Astrocyte (in vitro differentiated cells and primary cell): ENCODE measurements at regions not wholly inside any gene's neighbourhood (a gene's known extent, or its start where the extent isn't known, plus 50 kb on each side); places are given as distances from the start of the nearest gene placed in this dataset.
"Not testable (repeated sequence)": the region's sequence is repeated elsewhere in the genome, so short reads cannot be mapped to it uniquely, and the experiment has no call there.

Source experiments
- DNase-seq: peaks from one replicate; pipeline ENCODE4 v3.0.0-alpha.2; 2010; ENCODE audit warnings: low read depth
- FAIRE-seq: peaks from 2 replicates; lab custom pipeline; 2011; peaks lifted over from hg19 to GRCh38; lab: Jason Lieb, UNC
- H2AFZ ChIP-seq: 2 replicates; pipeline ENCODE4 v1.6.0; 2012; ENCODE audit warnings: low read depth, low read length, inconsistent platforms
- H3K27ac ChIP-seq: 2 replicates; pipeline ENCODE4 v1.5.1; 2011; ENCODE audit warnings: low read depth, low read length, inconsistent platforms
- H3K27me3 ChIP-seq: 2 replicates; pipeline ENCODE4 v1.6.0; 2011; ENCODE audit warnings: low read length, inconsistent platforms; ENCODE audit not compliant: insufficient read depth
- H3K36me3 ChIP-seq: 2 replicates; pipeline ENCODE4 v1.5.1; 2011; ENCODE audit warnings: low read length, inconsistent platforms; ENCODE audit not compliant: insufficient read depth
- H3K4me1 ChIP-seq: 2 replicates; pipeline ENCODE4 v1.5.1; 2011; ENCODE audit warnings: low read length, inconsistent platforms; ENCODE audit not compliant: insufficient read depth
- H3K4me2 ChIP-seq: 2 replicates; pipeline ENCODE4 v1.6.0; 2012; ENCODE audit warnings: low read length, inconsistent platforms
- H3K4me3 ChIP-seq: 2 replicates; pipeline ENCODE4 v1.5.1; 2011; ENCODE audit warnings: low read depth, mild to moderate bottlenecking, low read length, inconsistent platforms; ENCODE audit not compliant: insufficient read depth
- H3K79me2 ChIP-seq: 2 replicates; pipeline ENCODE4 v1.6.0; 2012; ENCODE audit warnings: mild to moderate bottlenecking, low read length, inconsistent platforms; ENCODE audit not compliant: insufficient read depth
- H3K9ac ChIP-seq: 2 replicates; pipeline ENCODE4 v1.6.0; 2012; ENCODE audit warnings: mild to moderate bottlenecking, low read length, inconsistent platforms
- H3K9me3 ChIP-seq: 2 replicates; pipeline ENCODE4 v1.5.1; 2012; ENCODE audit warnings: low read depth, mild to moderate bottlenecking, low read length, inconsistent platforms; ENCODE audit not compliant: insufficient read depth
- H4K20me1 ChIP-seq: 2 replicates; pipeline ENCODE4 v1.6.0; 2012; ENCODE audit warnings: low read length, inconsistent platforms; ENCODE audit not compliant: insufficient read depth
- H3K27ac Mint-ChIP-seq: one replicate; pipeline ENCODE4 v1.8.0; 2021; ENCODE audit warnings: mild to moderate bottlenecking, mixed read lengths; ENCODE audit not compliant: unreplicated experiment
- H3K27me3 Mint-ChIP-seq: one replicate; pipeline ENCODE4 v1.8.0; 2021; ENCODE audit warnings: low read depth, mixed read lengths; ENCODE audit not compliant: unreplicated experiment
- H3K36me3 Mint-ChIP-seq: one replicate; pipeline ENCODE4 v1.8.0; 2021; ENCODE audit warnings: low read depth, mixed read lengths; ENCODE audit not compliant: unreplicated experiment
- H3K4me1 Mint-ChIP-seq: one replicate; pipeline ENCODE4 v1.8.0; 2021; ENCODE audit warnings: low read depth, mixed read lengths; ENCODE audit not compliant: unreplicated experiment
- H3K4me3 Mint-ChIP-seq: one replicate; pipeline ENCODE4 v1.8.0; 2021; ENCODE audit warnings: mild to moderate bottlenecking, moderate library complexity, mixed read lengths; ENCODE audit not compliant: unreplicated experiment
- H3K9me3 Mint-ChIP-seq: one replicate; pipeline ENCODE4 v1.8.0; 2021; ENCODE audit warnings: mild to moderate bottlenecking, mixed read lengths; ENCODE audit not compliant: unreplicated experiment

DNA sequence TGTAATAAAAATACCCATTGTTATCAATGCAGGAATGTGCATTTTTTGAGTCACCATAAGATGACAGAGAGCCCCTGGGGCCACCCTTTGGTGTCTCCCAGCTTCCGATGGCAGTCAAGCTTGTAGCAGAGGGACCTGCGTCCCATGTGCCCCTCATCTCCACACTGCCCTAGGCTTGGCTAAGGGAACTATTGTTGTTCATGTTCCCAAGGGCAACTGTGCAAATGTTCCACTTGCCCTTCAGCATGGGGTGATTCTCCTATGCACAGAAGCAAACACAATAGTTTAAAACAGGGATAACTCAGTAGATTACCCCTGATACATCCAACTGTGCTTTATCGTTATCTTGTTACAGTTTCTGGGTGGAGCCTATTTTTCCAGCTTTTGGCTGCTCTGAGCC is 342.0 kb downstream of the CNTNAP3B start:
- H3K4me3 Mint-ChIP-seq, H2AFZ ChIP-seq, H3K4me1 ChIP-seq, H3K36me3 Mint-ChIP-seq, H3K9me3 ChIP-seq, H3K4me2 ChIP-seq, H3K79me2 ChIP-seq, H3K36me3 ChIP-seq, H3K27ac ChIP-seq, H4K20me1 ChIP-seq, FAIRE-seq, H3K9me3 Mint-ChIP-seq, H3K4me1 Mint-ChIP-seq, H3K27me3 ChIP-seq, H3K27ac Mint-ChIP-seq, H3K27me3 Mint-ChIP-seq, H3K9ac ChIP-seq, DNase-seq, H3K4me3 ChIP-seq: not testable (repeated sequence)

DNA sequence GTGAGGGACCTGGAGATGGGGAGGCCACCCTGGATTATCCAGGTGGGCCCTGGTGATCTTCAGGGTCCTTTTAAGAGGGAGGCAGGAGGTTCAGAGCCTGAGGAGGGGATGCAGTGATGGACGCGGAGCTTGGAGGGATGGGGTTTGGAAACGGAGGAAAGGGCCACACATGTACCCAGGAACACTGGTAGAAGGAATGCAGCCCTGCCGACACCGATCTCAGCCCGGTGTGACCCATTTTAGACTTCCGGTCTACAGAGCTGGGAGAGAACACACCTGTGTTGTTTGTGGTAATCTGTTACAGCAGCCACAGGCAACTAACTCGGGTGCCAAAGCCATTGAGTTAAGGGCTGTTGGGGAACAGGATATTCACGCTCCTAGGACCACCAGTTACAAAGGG is 345.2 kb downstream of the CNTNAP3B start:
- H3K4me1 ChIP-seq, H3K36me3 Mint-ChIP-seq, H4K20me1 ChIP-seq, H3K4me2 ChIP-seq, FAIRE-seq, H3K27me3 Mint-ChIP-seq, H3K9ac ChIP-seq, H3K4me1 Mint-ChIP-seq, H3K4me3 Mint-ChIP-seq, H3K9me3 Mint-ChIP-seq, H3K27me3 ChIP-seq, H3K36me3 ChIP-seq, H2AFZ ChIP-seq, DNase-seq, H3K27ac ChIP-seq, H3K4me3 ChIP-seq, H3K79me2 ChIP-seq, H3K9me3 ChIP-seq, H3K27ac Mint-ChIP-seq: not testable (repeated sequence)

DNA sequence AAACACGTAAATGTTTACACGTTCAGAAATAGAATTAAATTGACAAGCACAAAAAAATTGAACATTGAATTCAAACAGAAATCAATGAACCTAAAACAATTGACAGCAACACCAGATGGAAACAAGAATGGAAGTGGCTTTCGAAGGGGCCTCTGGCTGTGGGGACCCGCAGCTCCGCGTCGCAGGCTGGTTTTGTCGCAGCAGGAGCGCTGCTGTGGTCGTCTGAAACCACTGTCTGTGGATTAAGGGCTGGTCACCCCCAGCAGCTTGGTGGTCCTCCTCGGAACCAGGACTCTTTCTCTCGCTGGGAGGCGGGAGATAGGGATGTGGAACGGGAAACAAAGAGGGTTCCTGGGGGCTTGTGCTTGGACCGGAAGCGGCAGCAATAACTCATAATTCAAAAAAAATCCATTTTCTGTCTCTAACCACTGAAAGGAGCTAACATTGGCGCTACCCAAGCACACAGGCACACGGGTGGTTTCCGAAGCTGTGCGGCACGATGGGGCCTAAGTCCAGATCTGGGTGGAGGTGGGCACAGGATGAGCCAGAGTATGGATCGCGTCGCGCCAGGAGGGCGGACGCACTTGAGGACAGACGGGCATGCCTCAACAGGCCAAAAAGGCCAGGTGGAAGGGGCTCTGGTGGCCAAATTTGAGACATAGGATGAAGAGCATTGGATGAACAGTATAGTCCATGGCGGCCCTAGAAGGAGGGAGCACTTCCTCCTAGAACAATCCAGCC is 346.0 kb downstream of the CNTNAP3B start:
- not testable (repeated sequence) for H3K4me3 Mint-ChIP-seq, H3K27me3 ChIP-seq, H3K9ac ChIP-seq, H3K27ac ChIP-seq, H3K36me3 Mint-ChIP-seq, FAIRE-seq, H3K9me3 ChIP-seq, H3K9me3 Mint-ChIP-seq, DNase-seq, H3K27ac Mint-ChIP-seq, H2AFZ ChIP-seq, H3K4me2 ChIP-seq, H3K79me2 ChIP-seq, H3K27me3 Mint-ChIP-seq, H3K4me1 Mint-ChIP-seq, H3K4me1 ChIP-seq, H3K4me3 ChIP-seq, H3K36me3 ChIP-seq, H4K20me1 ChIP-seq

DNA sequence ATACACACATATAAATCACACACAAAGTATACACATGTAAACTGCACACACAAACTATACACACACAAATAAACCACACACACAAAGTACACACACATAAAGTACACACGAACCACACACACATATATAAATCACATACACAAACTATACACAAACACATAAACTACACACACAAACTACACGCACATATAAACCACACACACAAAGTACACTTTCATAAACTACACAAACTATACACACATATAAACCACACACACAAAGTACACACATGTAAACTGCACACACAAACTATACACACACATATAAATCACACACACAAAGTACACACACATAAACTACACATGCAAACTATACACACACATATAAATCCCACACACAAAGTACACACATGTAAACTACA is 347.3 kb downstream of the CNTNAP3B start:
- not testable (repeated sequence) for H3K4me1 ChIP-seq, H3K27me3 ChIP-seq, H3K36me3 Mint-ChIP-seq, H3K27ac Mint-ChIP-seq, H3K9me3 Mint-ChIP-seq, H3K27ac ChIP-seq, FAIRE-seq, H3K9me3 ChIP-seq, DNase-seq, H3K4me1 Mint-ChIP-seq, H3K4me3 ChIP-seq, H3K36me3 ChIP-seq, H2AFZ ChIP-seq, H4K20me1 ChIP-seq, H3K4me2 ChIP-seq, H3K9ac ChIP-seq, H3K79me2 ChIP-seq, H3K27me3 Mint-ChIP-seq, H3K4me3 Mint-ChIP-seq

DNA sequence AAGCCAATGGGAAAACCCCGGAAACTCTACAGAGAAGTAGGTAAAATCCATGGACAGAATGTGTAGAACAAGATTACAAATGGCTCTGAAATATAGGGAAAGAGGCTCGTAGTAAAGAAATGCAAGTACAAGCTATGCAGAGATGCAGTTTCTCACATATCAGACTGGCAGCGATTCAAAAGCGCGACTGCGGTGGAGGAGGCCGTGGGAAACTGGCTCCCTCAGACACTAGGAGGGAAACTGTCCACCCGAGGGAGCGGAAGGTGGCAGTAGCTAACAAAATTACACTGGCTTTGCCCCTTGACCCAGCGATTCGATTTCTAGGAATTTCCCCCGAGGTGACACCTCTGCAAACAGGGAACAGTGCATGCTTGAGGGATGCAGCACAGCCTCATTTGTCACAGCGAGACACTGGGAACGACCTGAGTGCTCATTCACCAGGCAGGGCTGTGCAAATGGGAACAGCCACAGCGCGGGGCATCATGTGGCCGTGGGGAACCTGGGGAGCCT is 349.3 kb downstream of the CNTNAP3B start:
- not testable (repeated sequence) for H3K27ac Mint-ChIP-seq, H3K27me3 Mint-ChIP-seq, H3K36me3 Mint-ChIP-seq

DNA sequence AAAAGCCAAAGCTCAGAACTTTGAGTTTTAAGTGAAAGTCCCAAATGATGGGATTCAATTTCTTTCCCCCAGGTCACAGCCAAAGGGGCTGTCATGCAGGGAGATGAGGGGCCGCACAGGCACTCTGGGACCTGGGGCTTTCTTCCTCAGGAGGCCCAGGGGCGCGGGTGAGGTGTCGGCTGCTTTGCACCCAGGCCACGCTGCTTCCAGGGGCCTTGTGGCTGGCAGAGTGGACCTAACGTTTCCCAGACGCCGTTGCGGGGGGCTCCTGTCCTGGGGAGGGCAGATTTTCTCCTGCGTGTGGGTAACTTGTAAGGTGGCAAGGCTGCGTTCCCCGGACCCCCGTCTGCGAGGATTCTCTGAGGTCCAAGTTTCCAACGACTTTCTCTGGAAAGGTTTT is 350.0 kb downstream of the CNTNAP3B start:
- not testable (repeated sequence) for H3K4me1 ChIP-seq, H3K4me3 ChIP-seq, H4K20me1 ChIP-seq, H3K9me3 Mint-ChIP-seq, H3K4me1 Mint-ChIP-seq, H2AFZ ChIP-seq, H3K27me3 Mint-ChIP-seq, H3K4me3 Mint-ChIP-seq, H3K27ac ChIP-seq, H3K9me3 ChIP-seq, DNase-seq, FAIRE-seq, H3K36me3 Mint-ChIP-seq, H3K27me3 ChIP-seq, H3K27ac Mint-ChIP-seq, H3K9ac ChIP-seq, H3K36me3 ChIP-seq, H3K79me2 ChIP-seq, H3K4me2 ChIP-seq

More for the DNA sequence above, 349.3 kb downstream of the CNTNAP3B start:
- H3K4me3 ChIP-seq, H3K9ac ChIP-seq, H3K4me1 Mint-ChIP-seq, H3K79me2 ChIP-seq, H3K4me1 ChIP-seq, H3K36me3 ChIP-seq, H4K20me1 ChIP-seq, H2AFZ ChIP-seq, H3K27me3 ChIP-seq, H3K4me2 ChIP-seq, DNase-seq, H3K9me3 ChIP-seq, H3K9me3 Mint-ChIP-seq, FAIRE-seq, H3K27ac ChIP-seq, H3K4me3 Mint-ChIP-seq: not testable (repeated sequence)
